Rectal smooth muscle tissue (tissue), 1 donor: ENCODE measurements at regions not wholly inside any gene's neighbourhood (a gene's known extent, or its start where the extent isn't known, plus 50 kb on each side); places are given as distances from the start of the nearest gene placed in this dataset.

Experiments used
- H3K27ac ChIP-seq: one replicate; pipeline ENCODE4 v1.7.0; 2013; ENCODE audit warnings: low read depth, low read length, inconsistent platforms
- H3K27me3 ChIP-seq: one replicate; pipeline ENCODE4 v1.7.0; 2013; ENCODE audit warnings: low read length; ENCODE audit not compliant: control insufficient read depth, insufficient read depth
- H3K36me3 ChIP-seq: one replicate; pipeline ENCODE4 v1.7.0; 2013; ENCODE audit warnings: low read length; ENCODE audit not compliant: control insufficient read depth, insufficient read depth
- H3K4me1 ChIP-seq: one replicate; pipeline ENCODE4 v1.7.0; 2013; ENCODE audit warnings: low read length; ENCODE audit not compliant: control insufficient read depth, insufficient read depth
- H3K4me3 ChIP-seq: one replicate; pipeline ENCODE4 v1.7.0; 2013; ENCODE audit warnings: low read length
- H3K9ac ChIP-seq: one replicate; pipeline ENCODE4 v1.7.0; 2013; ENCODE audit warnings: low read length

DNA sequence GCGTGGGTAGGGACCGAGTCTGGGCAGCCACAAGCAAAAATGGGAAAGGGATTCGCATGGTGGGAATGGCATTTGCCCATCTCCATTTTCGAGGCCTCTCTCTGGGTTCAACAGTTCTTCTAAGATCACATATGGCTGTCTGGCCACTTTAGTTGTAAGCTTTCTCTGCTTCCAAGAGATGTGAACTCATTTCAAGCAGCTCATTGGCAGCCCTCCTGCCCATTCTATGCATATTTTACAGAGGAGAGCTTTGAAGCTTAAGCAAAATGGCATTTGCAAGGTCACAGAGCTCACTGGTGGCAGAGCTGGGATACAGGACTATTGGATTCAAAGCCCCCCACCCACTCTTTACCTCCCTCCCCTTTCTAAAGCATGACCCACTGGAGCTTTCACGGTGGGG, 93.7 kb downstream of the HHIPL2 start:
- Histone ChIP-seq H3K27ac (peak overlapping the region; percentile 43), H3K36me3 (no peaks in the 10 kb centered on the region), H3K4me3 (no peak overlapping the region), H3K27me3 (no peaks in the 10 kb centered on the region), H3K4me1 (peaks cover 9% of the 10 kb centered on the region), H3K9ac (no peak overlapping the region)

- Histone ChIP-seq H3K4me3 (no peak overlapping the region), H3K4me1 (peaks cover 9% of the 10 kb centered on the region), H3K27ac (no peak overlapping the region), H3K36me3 (no peaks in the 10 kb centered on the region), H3K27me3 (no peaks in the 10 kb centered on the region), H3K9ac (no peak overlapping the region)
Observed at GRCh38 chr1:222452031-222452430, 95.9 kb downstream of the HHIPL2 start.

DNA sequence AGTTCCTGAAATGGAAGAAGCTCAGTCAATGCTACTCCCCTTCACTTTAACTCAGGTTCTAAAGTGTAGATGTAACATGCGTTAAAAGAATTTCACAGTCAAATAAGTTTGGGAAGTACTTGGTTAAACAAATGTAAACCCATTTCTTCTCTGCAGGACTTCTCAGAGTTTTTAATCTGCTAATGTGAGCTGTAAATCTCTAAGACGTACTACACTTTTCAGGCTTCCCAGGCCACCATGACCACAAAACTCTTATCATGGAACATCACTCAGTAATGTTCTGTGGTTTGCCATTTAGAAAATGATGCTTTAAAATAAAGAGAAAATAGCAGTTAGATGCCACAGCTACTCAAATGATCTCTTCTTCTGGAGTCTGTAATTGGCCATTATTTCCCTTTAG, 104.3 kb downstream of the HHIPL2 start:
- Histone ChIP-seq H3K9ac (no peak overlapping the region), H3K36me3 (no peaks in the 10 kb centered on the region), H3K4me1 (no peaks in the 10 kb centered on the region), H3K27ac (no peak overlapping the region), H3K27me3 (no peaks in the 10 kb centered on the region), H3K4me3 (no peak overlapping the region)

DNA sequence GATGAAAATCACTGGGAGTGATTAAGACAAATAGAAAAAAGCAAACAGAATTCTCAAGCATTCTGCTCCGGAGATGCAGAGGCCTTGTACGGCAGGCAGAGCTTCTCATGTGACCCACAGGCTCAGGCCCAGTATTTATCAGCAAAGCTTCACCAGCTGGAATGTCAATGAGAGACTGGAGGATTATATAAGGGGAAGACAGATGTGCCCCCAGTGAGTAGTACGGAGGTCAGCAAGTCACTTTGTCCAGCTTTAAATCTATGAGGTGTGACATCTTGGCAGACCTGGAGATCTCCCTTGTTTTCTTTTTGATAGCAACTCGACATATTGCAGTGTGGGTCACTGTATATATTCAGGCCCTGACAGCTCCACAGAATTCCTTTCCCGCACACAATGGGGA, 106.8 kb downstream of the HHIPL2 start:
- Histone ChIP-seq H3K4me3 (no peak overlapping the region), H3K36me3 (no peaks in the 10 kb centered on the region), H3K27ac (no peak overlapping the region), H3K4me1 (no peaks in the 10 kb centered on the region), H3K27me3 (no peaks in the 10 kb centered on the region), H3K9ac (no peak overlapping the region)

GRCh38 chr1:222424826-222425225, 123.1 kb downstream of the HHIPL2 start:
- no peaks in the 10 kb centered on the region for H3K27me3 ChIP-seq
- no peak overlapping the region for H3K9ac ChIP-seq
- no peak overlapping the region for H3K27ac ChIP-seq
- H3K36me3 ChIP-seq, result no peaks in the 10 kb centered on the region
- H3K4me3 ChIP-seq, result no peak overlapping the region
- H3K4me1 ChIP-seq, result no peaks in the 10 kb centered on the region

- H3K27ac ChIP-seq, result no peak overlapping the region
- H3K9ac ChIP-seq, result no peak overlapping the region
Observed at GRCh38 chr1:222421380-222421779, 126.5 kb downstream of the HHIPL2 start.

DNA sequence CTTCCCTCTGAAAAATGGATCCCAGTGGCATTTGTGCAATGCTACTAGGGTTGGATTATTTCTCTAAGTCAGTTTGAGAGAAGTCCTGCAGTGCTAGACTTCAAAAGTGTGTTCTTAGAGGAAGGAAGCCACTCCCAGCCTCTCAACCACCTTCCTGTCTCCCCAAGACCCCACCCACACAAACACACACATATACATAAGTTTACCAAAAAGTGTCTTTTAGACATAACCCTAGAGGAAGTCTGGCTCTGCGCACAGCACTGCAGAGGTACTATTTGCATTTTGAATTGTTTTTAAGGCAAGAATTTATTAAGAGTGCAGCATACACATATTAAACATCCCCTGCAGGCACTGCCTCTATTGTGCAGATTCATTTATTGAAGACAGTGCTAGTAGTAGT, 127.3 kb downstream of the HHIPL2 start:
- Histone ChIP-seq H3K27ac (no peak overlapping the region), H3K4me1 (no peaks in the 10 kb centered on the region), H3K4me3 (no peak overlapping the region), H3K9ac (no peak overlapping the region), H3K27me3 (no peaks in the 10 kb centered on the region), H3K36me3 (no peaks in the 10 kb centered on the region)

More at GRCh38 chr1:222421380-222421779, 126.5 kb downstream of the HHIPL2 start:
- Histone ChIP-seq H3K36me3 (no peaks in the 10 kb centered on the region), H3K4me1 (no peaks in the 10 kb centered on the region), H3K4me3 (no peak overlapping the region), H3K27me3 (no peaks in the 10 kb centered on the region)

DNA sequence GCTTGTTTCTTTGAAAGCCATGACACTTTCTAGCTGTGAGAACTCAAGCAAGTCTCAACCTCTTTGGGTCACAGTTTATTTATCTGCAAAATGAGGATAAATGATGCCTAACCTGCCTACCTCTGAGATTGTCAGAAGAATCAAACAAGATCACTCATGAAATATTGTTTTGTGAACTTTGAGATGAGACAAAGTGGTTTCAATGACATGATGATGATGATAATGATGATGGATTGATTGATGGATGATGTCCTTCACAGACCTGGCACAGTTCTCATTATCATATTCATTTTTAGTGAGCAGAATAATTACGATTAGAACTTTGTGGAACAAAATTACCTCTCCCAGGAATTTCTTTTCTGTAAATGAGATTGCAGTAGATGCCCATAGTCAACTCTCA, 129.2 kb downstream of the HHIPL2 start:
- Histone ChIP-seq H3K27ac (no peak overlapping the region), H3K4me1 (no peaks in the 10 kb centered on the region), H3K4me3 (no peak overlapping the region), H3K36me3 (no peaks in the 10 kb centered on the region), H3K9ac (no peak overlapping the region), H3K27me3 (no peaks in the 10 kb centered on the region)

GRCh38 chr1:222417264-222417663, 130.6 kb downstream of the HHIPL2 start:
- Histone ChIP-seq H3K9ac (no peak overlapping the region), H3K27ac (no peak overlapping the region), H3K36me3 (no peaks in the 10 kb centered on the region), H3K4me3 (no peak overlapping the region), H3K27me3 (no peaks in the 10 kb centered on the region), H3K4me1 (no peaks in the 10 kb centered on the region)

DNA sequence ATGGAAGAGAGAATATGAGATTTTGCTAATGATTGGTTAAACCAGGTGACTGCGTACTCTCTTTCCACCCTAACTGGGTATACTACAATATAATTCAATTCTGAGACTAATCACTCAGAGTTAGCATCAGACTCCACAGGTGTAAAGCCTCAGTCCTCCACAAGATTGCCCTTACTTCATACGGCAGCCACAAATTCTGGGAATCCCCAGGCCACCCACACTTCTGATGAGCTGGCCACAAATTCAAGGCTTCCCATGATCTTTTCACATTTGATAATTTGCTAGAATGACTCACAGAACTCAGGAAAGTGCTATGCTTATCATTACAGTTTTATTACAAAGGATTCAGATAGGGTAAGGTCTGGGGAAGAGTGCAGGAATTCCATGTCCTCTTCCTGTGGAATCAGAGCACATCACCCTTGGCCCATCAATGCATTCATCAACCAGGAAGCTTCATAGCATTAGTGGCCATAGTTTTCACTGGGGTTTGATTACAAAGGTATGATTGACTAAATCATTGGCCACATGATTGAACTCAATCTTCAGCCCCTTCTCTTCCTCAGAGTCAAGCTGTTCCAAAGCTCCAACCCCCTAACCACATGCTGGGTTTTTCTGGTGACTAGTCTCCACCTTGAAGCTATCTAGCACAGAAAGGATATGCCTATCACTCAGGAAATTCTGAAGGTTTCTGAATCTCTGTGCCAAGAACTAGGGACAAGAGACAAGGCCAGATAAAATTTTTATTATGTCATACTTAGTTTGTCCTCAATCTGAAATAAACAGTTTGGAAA, 131.7 kb downstream of the HHIPL2 start:
- no peak overlapping the region for H3K4me3 ChIP-seq
- H3K9ac ChIP-seq, result no peak overlapping the region
- no peaks in the 10 kb centered on the region for H3K4me1 ChIP-seq
- H3K27ac ChIP-seq, result no peak overlapping the region
- no peaks in the 10 kb centered on the region for H3K27me3 ChIP-seq
- H3K36me3 ChIP-seq, result no peaks in the 10 kb centered on the region

DNA sequence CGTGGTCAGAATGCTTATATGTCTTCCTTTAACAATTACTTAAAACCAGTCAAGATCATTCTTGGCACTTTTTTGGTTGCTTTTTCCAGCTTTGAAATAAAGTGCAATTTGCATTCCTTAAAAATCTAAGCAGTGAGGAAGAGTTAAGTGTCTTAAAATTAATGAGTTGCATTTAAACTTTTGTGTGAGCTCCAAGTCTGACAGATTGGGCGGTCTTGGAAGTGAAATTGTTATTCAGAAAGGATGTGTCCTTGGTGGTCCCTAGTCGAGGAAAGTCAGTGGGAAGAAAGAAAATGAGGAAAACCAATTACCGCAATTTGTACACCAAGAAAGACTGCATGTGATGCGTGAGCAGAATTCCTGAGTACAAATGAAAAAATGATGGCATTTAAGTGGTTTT, 132.5 kb downstream of the HHIPL2 start:
- H3K36me3 ChIP-seq, result no peaks in the 10 kb centered on the region

DNA sequence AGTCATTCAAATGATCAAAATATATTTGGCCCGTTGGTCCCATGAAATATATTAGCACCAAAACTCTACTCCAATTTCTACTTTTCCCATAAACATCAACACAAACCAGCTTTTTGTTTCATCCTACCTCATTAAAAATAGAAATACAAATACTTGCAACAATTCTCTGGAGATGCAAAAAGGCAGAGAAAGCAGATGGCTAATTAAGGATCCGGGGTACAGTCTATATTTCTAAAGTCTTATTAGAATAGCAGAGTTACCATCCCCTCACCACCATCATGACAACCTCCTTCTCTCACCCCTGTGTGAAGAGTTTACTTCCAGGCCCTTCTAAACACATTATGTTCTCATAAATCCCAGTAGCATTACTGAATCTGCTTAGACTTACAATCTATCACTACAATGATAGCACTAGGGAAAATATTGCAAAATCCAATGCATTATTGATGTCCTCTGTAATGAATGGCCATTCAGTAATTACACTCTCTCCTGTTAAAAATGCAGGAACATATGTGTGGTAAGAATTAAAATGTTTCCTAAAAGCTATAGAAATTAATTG, 133.8 kb downstream of the HHIPL2 start:
- H3K4me1 ChIP-seq, result no peaks in the 10 kb centered on the region
- H3K9ac ChIP-seq, result no peak overlapping the region
- H3K36me3 ChIP-seq, result no peaks in the 10 kb centered on the region
- no peaks in the 10 kb centered on the region for H3K27me3 ChIP-seq
- H3K4me3 ChIP-seq, result no peak overlapping the region
- H3K27ac ChIP-seq, result no peak overlapping the region

More for the DNA sequence above, 132.5 kb downstream of the HHIPL2 start:
- Histone ChIP-seq H3K27ac (no peak overlapping the region), H3K9ac (no peak overlapping the region), H3K4me1 (no peaks in the 10 kb centered on the region), H3K27me3 (no peaks in the 10 kb centered on the region), H3K4me3 (no peak overlapping the region)

DNA sequence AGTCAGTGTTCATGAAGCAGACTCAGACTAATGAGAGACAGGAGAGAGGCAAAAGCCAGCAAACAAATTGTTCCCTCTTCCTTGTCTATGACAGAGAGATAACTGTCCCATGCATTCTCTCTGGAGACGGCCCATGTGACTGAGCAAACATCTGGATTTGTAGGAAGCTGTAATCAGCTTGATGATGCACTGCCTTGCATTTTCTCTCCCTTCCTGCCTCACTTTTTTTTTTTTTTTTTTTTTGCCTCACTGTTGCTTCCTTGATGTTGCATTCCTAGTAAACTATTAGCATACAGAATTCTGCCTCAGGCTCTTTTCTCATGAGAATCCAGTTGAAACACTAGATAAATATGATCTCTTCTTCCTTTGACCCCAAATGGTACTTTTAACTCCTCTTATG, 134.5 kb downstream of the HHIPL2 start:
- Histone ChIP-seq H3K9ac (no peak overlapping the region), H3K27me3 (no peaks in the 10 kb centered on the region), H3K27ac (no peak overlapping the region), H3K4me1 (no peaks in the 10 kb centered on the region), H3K4me3 (no peak overlapping the region), H3K36me3 (no peaks in the 10 kb centered on the region)
